BJ (cell line): ENCODE measurements at regions not wholly inside any gene's neighbourhood (a gene's known extent, or its start where the extent isn't known, plus 50 kb on each side); places are given as distances from the start of the nearest gene placed in this dataset.
"Not testable (repeated sequence)": the region's sequence is repeated elsewhere in the genome, so short reads cannot be mapped to it uniquely, and the experiment has no call there.

Experiments used
- CTCF ChIA-PET: fragments of 350-600 bp; formaldehyde crosslinking; extraction: SDS; loops from one replicate; lab custom pipeline; 2021; ENCODE audit warnings: antibody characterized with exemption, inconsistent platforms; lab: Yijun Ruan, JAX
- POLR2A ChIA-PET: fragments of 300-600 bp; sonication (Branson Sonifier 250); formaldehyde crosslinking; extraction: SDS; loops from one replicate; lab custom pipeline; 2021; ENCODE audit warnings: antibody characterized with exemption; lab: Charles Lee
- DNase-seq: peaks from one replicate; pipeline ENCODE4 v3.0.0-alpha.2; 2011; ENCODE audit warnings: low read depth
- H3K27me3 ChIP-seq: 2 replicates; pipeline ENCODE4 v1.6.0; 2011; ENCODE audit warnings: low read length; ENCODE audit not compliant: control insufficient read depth, insufficient read depth
- H3K36me3 ChIP-seq: 2 replicates; pipeline ENCODE4 v1.5.1; 2011; ENCODE audit warnings: low read length; ENCODE audit not compliant: control insufficient read depth, insufficient read depth
- H3K4me3 ChIP-seq: 2 replicates; pipeline ENCODE4 v1.5.1; 2011; ENCODE audit warnings: low read depth, mild to moderate bottlenecking, control low read depth, low read length

DNA sequence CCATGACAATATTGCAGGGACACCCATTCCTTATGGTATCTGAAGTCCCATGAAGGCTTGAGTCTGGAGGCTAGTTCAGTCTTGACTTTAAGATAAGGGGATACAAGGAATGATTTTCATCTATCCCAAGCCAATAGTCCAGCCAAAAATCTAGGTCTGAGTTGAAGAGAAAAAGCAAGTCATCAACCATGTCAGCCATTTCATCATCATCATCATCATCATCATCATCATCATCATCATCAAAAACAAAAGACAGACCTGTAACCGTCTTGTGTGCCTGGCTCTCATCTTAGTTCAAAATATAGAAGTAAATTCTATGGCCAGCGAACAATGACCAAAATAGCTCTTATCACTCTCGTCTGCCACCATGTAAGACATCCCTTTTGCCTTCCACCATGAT, 59.5 kb upstream of the FAM90A26 start:
- H3K36me3 ChIP-seq, CTCF ChIA-PET, DNase-seq, H3K4me3 ChIP-seq, H3K27me3 ChIP-seq, POLR2A ChIA-PET: not testable (repeated sequence)

DNA sequence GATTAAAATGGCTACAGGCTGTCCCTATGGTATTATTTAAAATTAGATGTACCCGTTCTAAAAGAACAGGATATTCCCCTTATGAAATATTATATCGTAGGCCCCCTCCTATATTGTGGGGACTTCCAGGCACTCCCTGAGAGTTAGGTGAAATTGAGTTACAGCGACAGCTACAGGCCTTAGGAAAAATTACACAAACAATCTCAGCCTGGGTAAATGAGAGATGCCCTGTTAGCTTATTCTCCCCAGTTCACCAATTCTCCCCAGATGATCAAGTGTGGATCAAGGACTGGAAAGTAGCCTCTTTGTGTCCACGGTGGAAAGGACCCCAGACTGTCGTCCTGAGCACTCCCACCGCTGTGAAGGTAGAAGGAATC, 67.1 kb upstream of the FAM90A26 start:
- POLR2A ChIA-PET, H3K36me3 ChIP-seq, H3K4me3 ChIP-seq, DNase-seq, H3K27me3 ChIP-seq, CTCF ChIA-PET: not testable (repeated sequence)

DNA sequence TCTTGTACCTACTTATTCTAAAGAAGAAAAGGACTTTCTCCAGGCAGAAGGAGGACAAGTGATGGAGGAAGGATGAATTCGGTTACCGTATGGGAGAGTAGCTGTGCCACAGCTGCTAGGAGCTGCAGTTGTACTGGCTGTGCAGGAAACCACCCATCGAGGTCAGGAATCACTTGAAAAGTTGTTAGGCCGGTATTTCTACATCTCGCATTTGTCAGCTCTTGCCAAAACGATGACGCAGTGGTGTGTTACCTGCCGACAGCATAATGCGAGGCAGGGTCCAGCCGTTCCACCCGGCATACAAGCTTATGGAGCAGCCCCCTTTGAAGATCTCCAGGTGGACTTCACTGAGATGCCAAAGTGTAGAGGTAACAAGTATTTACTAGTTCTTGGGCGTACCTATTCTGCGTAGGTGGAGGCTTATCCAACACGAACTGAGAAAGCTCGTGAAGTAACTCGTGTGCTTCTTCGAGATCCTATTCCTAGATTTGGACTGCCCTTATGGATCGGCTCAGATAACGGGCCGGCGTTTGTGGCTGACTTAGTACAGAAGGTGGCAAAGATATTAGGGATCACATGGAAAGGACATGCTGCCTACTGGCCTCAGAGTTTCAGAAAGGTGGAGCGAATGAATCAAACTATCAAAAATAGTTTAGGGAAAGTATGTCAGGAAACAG, 67.6 kb upstream of the FAM90A26 start:
- H3K27me3 ChIP-seq, DNase-seq, POLR2A ChIA-PET, CTCF ChIA-PET, H3K4me3 ChIP-seq, H3K36me3 ChIP-seq: not testable (repeated sequence)

DNA sequence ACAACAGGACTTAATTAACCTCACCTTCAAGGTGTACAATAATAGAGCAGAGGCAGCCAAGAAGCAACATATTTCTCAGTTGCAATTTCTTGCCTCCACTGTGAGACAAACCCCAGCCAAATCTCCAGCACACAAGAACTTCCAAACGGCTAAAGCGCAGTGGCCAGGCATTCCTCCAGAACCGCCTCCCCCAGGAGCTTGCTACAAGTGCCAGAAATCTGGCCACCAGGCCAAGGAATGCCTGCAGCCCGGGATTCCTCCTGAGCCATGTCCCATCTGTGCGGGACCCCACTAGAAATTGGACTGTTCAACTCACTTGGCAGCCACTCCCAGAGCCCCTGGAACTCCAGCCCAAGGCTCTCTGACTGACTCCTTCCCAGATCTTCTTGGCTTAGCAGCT, 73.9 kb upstream of the FAM90A26 start:
- H3K4me3 ChIP-seq, DNase-seq, H3K27me3 ChIP-seq, POLR2A ChIA-PET, CTCF ChIA-PET, H3K36me3 ChIP-seq: not testable (repeated sequence)

DNA sequence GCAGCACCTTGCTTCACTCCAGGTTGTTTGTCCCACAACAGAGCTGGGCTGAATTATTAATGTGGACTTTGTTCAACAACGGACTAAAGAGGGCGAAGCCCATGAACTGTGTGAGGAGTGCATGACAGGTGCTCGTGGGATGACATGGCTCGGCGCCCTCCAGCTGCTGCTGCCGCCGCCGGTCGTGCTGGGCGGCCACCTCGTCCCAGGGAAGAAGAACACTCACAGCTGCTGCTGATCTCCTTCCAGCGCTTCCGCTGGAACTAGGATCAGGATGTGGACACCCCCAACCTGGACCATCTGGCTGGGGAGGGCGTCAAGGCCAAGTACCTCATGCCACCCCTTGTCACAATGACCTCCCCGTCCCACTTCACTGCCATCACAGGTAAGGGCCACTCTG, 91.4 kb upstream of the FAM90A26 start:
- H3K27me3 ChIP-seq, DNase-seq, POLR2A ChIA-PET, H3K4me3 ChIP-seq, H3K36me3 ChIP-seq, CTCF ChIA-PET: not testable (repeated sequence)

DNA sequence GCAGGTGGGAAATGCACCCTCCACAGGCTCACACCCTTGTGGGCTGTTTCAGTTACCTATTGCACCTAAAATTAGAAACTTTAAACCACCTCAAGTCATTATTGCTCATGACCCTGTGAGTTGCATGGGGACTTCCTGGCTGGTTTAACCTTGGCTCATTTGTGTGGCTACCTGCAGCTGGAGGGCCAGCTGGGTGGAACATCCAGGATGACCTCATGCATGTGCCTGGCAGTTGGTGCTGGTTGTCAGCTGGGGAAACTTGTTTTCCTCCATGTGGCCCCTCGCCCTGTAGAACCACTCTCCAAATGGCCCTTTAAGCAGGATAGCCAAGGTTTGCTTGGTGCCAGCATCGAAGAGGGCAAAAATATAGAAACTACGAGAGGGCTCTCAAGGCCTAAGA, 93.2 kb upstream of the FAM90A26 start:
- POLR2A ChIA-PET, H3K36me3 ChIP-seq, H3K4me3 ChIP-seq, CTCF ChIA-PET, H3K27me3 ChIP-seq, DNase-seq: not testable (repeated sequence)

DNA sequence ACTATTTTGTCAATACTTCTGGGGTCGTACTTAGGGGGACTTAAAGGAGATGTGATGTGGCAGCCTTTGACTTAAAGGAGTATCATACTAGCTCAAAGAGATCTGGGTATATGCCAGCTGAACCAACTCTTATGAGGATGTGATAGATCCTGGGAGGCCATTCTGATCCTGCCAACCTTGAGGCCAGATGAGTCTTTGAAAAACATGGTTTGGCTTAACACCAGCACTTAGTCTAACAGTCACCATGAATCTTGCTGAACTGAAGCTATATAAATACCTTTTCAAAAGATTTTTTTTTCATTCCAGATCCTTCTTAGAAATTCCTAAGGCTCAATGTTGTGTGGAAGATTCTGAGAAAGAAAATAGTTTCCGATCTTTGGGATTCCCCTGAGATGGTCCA, 93.7 kb upstream of the FAM90A26 start:
- H3K27me3 ChIP-seq, POLR2A ChIA-PET, CTCF ChIA-PET, H3K36me3 ChIP-seq, DNase-seq, H3K4me3 ChIP-seq: not testable (repeated sequence)

DNA sequence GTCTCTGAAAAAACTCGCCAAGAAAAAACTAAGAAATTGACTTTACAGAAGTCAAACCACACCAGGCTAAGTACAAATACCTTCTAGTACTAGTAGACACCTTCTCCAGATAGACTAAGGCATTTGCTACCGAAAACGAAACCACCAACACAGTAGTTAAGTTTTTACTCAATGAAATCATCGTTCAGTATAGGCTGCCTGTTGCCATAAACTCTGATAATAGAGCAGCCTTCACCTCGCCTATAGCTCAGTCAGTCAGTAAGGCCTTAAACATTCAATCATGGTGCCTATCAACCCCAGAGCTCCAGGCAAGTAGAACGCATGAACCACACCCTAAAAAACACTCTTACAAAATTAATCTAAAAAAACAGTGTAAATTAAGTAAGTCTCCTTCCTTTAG, 96.8 kb upstream of the FAM90A26 start:
- H3K4me3 ChIP-seq, CTCF ChIA-PET, H3K36me3 ChIP-seq, H3K27me3 ChIP-seq, DNase-seq, POLR2A ChIA-PET: not testable (repeated sequence)

DNA sequence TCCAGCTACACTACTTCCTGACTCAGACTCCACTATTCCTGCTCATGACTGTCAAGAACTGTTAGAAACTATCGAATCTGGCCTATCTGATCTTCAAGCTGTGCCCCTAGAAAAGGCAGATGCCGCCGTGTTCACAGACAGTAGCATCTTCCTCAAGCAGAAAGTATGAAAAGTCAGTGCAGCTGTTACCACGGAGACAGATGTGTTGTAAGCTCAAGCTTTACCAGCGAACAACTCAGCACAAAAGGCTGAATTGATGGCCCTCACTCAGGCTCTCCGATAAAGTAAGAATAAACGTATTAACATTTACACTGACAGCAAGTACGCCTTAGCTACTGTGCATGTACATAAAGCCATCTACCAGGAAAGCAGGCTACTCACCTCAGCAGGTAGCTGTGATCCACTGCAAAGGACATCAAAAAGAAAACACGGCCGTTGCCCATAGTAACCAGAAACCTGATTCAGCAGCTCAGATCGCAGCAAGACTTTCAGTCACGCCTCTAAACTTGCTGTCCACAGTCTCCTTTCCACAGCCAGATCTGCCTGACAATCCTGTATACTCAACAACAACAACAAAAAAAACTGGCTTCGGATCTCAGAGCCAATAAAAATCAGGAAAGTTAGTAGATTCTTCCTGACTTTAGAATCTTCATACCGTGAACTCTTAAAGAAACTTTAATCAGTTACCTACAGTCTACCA, 97.5 kb upstream of the FAM90A26 start:
- POLR2A ChIA-PET, DNase-seq, CTCF ChIA-PET: not testable (repeated sequence)

DNA sequence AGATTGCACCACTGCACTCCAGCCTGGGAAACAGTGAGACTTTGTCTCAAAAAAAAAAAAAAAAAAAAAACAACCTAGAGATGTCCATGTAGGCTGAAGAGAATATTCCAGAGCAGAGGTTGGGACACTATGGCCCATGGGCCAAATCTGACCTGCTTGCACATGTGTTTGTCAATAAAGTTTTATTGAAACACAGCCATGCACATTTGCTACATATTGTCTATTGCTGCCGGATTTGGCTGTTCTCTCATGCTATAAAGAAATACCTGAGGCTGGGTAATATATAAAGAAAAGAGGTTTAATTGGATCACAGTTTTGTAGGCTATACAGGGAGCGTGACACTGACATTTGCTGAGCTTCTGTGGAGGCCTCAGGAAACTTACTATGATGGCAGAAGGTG, 102.3 kb upstream of the FAM90A26 start:
- H3K36me3 ChIP-seq, H3K4me3 ChIP-seq, DNase-seq, H3K27me3 ChIP-seq, POLR2A ChIA-PET, CTCF ChIA-PET: not testable (repeated sequence)

More for the DNA sequence above, 97.5 kb upstream of the FAM90A26 start:
- not testable (repeated sequence) for H3K4me3 ChIP-seq, H3K36me3 ChIP-seq, H3K27me3 ChIP-seq

DNA sequence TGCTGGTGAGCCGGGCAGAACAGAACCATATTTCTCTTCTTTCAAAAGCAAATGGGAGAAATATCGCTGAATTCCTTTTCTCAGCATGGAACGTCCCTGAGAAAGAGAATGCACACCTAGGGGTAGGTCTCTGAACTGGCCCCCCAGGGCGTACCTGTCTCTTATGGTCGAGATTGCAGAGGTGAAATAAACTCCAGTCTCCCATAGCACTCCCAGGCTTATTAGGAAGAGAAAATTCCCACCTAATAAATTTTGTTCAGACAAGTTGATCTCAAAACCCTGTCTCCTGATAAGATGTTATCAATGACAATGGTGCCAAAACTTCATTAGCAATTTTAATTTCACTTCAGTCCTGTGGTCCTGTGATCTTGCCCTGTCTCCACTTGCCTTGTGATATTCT, 106.6 kb upstream of the FAM90A26 start:
- H3K27me3 ChIP-seq, DNase-seq, POLR2A ChIA-PET, H3K36me3 ChIP-seq, H3K4me3 ChIP-seq, CTCF ChIA-PET: not testable (repeated sequence)

DNA sequence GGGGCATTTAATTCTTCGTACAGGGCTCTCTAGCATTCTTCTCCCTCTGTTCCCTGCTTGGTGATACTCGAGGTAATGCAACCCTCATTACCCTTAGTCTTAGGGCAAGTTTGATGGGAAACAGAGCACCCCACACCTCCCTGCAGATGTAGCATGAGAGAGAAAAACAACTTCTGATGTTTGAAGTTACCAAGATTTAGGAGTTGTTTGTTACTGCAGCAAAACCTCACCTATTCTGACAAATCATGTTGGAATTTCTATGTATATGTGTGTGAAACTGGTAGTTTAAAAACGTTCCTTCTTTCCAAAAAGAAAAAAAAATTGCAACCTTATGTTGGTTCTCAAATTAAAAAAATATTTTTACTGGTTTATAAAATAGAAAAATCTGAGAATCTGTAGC, 145.3 kb upstream of the FAM90A26 start:
- POLR2A ChIA-PET, CTCF ChIA-PET, H3K27me3 ChIP-seq, DNase-seq, H3K36me3 ChIP-seq, H3K4me3 ChIP-seq: not testable (repeated sequence)

DNA sequence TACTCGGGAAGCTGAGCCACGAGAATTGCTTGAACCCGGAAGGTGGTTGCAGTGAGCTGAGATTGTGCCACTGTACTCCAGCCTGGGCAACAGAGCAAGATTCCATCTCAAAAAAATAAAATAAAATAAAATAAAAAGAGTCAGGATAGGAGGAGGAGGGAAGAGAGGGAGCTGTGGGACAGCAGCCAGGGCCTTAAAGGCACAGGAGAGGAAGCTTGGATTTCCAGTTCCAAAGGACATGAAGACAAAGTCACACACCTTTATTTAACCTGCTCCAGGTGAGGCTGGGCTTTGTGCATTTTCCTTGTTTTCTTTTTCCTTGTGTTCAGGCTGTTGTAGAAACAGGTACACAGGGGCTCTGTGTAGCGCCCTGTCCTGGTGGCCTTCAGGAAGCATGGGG, 138.2 kb upstream of the HMX1 start:
- H3K36me3 ChIP-seq, H3K27me3 ChIP-seq, H3K4me3 ChIP-seq, POLR2A ChIA-PET, CTCF ChIA-PET, DNase-seq: not testable (repeated sequence)
